Peyer's patch (tissue), 4 donors: ENCODE measurements at regions not wholly inside any gene's neighbourhood (a gene's known extent, or its start where the extent isn't known, plus 50 kb on each side); places are given as distances from the start of the nearest gene placed in this dataset.

ENCODE experiments used
- POLR2A ChIP-seq, 2 donors: fragments of 450-650 bp; IDR thresholded peaks; one replicate each; pipeline ENCODE4 v1.5.1; 2017; ENCODE audit warnings: antibody characterized with exemption in 2 of 2, mild to moderate bottlenecking in 2 of 2, moderate library complexity in 2 of 2
- TF ChIP-seq, protein P1 (sequence below), 6 experiments: fragments of 450-650 bp in 4 of 6; fragments of 200-600 bp in 2 of 6; sonication (generic) in 1 of 6; IDR thresholded peaks; one replicate each; pipeline ENCODE4 v1.5.1; 2017 to 2019; ENCODE audit warnings: antibody characterized with exemption in 6 of 6, mild to moderate bottlenecking in 3 of 6, moderate library complexity in 1 of 6

DNA sequence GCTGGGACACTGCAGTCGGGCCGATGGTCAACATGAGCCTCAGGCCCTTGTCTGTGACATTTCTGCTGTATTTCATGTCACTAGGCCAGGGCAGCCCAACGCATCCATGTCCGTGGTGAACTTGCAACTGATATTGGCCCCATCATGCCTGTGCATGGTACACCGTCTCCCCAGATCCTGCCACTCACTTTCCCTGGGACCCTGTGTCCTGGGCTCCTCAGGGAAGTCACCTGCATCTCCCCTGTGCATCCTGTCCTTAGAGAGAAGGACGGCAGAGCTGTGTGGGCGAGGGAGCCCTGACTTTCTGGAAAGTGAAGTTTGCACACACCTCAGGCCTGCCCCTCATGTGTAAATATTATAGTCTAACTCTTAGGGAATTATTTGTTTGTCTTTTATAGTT lies 123.3 kb downstream of the ACKR3 start:
- TF ChIP-seq POLR2A (IDR thresholded peaks at IDR 0.05): no peak
- TF ChIP-seq, protein P1, sequence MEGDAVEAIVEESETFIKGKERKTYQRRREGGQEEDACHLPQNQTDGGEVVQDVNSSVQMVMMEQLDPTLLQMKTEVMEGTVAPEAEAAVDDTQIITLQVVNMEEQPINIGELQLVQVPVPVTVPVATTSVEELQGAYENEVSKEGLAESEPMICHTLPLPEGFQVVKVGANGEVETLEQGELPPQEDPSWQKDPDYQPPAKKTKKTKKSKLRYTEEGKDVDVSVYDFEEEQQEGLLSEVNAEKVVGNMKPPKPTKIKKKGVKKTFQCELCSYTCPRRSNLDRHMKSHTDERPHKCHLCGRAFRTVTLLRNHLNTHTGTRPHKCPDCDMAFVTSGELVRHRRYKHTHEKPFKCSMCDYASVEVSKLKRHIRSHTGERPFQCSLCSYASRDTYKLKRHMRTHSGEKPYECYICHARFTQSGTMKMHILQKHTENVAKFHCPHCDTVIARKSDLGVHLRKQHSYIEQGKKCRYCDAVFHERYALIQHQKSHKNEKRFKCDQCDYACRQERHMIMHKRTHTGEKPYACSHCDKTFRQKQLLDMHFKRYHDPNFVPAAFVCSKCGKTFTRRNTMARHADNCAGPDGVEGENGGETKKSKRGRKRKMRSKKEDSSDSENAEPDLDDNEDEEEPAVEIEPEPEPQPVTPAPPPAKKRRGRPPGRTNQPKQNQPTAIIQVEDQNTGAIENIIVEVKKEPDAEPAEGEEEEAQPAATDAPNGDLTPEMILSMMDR (IDR thresholded peaks at IDR 0.05): no peak
